Astrocyte of the hippocampus (primary cell): ENCODE measurements at regions not wholly inside any gene's neighbourhood (a gene's known extent, or its start where the extent isn't known, plus 50 kb on each side); places are given as distances from the start of the nearest gene placed in this dataset.
A peak's percentile ranks its signal among the peaks of the same experiment; 100 is the strongest.
"Not testable (repeated sequence)": the region's sequence is repeated elsewhere in the genome, so short reads cannot be mapped to it uniquely, and the experiment has no call there.

Experiments used
- DNase-seq: peaks from one replicate; pipeline ENCODE4 v3.0.0; 2011; ENCODE audit warnings: low read depth, low spot score

DNA sequence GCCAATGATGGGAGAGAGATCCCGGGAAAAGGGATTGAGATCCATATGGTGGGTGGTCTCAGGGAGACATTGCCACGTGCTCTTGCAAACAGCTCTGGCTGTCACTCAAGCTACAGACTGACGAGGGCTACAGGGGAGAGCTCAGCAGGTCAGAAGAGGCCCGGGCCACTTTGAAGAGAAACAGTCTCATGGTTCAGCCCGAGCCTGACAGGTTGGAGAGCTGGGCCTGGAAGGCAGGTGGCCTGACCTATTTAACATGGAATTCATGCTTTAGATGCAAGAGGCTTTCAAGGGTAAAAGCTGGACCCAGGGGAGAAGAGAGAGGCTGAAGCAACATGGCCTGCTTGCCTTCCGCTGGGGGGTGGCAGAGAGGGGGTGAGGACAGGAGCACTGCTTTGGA is 81.0 kb upstream of the BRD7 start:
- DNase-seq = no peak

DNA sequence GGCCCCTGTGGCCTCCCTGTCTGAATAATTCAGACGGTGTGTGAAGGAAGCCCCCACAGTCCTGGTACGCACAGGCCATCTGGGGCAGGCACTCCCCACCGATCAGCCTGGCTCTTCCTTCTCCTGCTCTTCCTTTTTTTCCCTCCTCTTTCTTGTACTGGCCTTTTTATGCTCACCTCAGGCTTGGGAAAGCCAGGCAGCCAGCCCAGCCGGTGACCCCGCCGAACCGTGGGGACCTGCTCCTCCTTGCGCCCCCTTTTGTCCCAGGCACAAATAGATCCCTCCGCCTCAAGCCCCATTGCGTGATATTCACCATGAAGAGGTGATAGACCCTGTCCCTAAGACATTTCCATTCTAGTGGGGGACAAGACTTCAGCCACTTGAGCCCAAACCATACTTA is 80.2 kb upstream of the BRD7 start:
- no peak for DNase-seq

DNA sequence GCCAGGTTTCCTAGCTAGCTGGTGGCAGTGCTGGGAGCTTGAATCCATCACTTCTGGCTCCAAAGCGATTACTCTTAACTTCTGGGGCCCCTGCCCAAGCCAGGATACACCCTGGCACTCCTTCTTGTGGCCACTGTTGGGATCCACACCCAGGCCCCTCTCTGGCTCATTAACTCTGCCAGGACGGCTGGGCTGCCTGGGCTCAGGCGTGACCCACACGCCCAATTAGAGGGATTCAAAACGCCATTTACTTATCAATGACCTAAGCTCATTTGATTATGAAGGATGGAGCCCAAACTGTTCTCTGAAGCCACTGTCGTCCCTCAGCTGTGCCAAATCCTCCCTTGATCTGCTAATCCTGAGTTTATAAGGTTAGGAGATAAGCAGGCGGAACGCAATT is 79.7 kb upstream of the BRD7 start:
- no peak for DNase-seq

- not testable (repeated sequence) for DNase-seq
Measured at GRCh38 chr16:50447386-50447785, 78.6 kb upstream of the BRD7 start.

DNA sequence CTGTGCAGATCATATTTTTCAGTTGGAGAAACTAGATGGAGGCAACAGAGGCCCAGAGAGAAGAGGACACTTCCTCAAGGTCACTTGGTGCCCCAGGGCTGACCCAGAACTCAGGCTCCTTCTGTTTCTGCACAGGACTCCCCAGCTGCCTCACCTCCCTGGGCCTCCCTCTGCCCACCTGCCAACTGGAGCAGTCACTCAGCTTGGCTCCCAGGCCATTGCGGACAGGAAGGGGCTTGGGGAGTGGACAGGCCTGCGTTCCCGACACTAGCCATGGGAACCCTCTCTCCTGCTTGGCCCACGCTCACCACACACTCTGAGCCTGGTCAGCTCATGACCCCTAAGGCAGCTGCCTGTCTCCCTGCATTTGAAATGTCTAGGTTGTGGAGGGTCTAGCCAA is 78.1 kb upstream of the BRD7 start:
- no peak for DNase-seq

DNA sequence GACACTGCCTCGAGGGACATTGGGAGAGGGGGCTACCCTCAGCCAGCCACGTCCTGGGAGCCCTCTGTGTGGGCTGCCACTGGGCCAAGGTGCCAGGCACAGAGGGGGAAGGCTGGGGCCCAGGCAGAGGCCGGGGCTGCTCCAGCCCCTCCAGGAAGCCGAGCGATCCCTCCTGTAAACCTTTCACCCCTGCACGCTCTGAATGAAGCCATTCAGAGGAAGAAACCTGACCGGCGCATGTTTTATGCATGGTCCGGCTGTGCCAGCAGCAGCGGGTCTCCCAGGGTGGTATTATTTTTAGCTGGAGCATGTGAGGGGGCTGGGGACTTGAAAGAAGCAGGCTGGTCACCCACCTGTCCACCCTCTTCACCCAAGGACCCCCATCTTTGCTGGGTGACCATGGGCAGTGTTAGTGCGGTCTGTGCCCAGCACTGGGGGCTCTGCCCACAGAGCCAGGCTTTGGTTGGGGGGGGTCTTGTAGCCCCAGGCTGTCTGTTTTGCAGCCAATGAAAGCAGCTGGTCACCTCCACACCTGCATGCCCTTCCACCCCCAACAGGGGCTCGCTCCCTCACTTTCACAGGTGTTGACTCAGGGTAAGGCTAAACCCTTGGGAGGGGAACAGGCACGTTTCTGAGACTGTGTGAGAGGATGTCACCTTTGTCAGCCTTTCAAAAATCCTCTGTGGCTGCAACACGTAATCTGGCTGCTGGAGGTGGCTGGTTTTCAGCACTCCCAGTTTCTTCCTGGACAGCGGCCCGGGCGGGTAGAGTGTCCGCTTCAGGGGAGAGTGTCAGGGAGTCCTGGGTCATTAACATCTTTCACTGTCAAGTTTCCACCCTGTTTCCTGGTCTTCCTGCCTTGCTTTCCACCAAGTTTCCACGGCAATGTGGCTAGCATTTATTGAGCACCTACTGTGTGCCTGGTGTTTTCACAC is 77.1 kb upstream of the BRD7 start:
- no peak for DNase-seq

DNA sequence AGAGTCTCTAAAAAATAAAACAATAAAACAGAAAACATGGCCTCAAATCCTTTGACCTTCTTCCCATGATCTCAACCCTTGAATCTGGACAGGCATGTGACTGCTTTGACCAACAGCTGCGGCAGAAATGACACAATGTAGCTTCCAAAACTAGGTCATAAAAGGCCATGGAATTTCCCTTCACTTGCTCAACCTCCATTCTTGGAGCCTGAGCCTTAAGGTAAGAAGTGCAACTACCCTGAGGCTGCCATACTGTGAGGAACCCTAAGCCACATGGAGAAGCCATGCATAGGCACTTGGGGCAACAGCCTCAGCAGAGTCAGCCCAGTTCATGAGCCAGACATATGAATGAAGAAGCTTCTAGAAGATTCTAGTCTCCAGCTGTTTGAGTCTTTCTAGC is 75.7 kb upstream of the BRD7 start:
- no peak for DNase-seq

- DNase-seq = no peak
Measured at GRCh38 chr16:50442221-50442620, 73.4 kb upstream of the BRD7 start.

DNA sequence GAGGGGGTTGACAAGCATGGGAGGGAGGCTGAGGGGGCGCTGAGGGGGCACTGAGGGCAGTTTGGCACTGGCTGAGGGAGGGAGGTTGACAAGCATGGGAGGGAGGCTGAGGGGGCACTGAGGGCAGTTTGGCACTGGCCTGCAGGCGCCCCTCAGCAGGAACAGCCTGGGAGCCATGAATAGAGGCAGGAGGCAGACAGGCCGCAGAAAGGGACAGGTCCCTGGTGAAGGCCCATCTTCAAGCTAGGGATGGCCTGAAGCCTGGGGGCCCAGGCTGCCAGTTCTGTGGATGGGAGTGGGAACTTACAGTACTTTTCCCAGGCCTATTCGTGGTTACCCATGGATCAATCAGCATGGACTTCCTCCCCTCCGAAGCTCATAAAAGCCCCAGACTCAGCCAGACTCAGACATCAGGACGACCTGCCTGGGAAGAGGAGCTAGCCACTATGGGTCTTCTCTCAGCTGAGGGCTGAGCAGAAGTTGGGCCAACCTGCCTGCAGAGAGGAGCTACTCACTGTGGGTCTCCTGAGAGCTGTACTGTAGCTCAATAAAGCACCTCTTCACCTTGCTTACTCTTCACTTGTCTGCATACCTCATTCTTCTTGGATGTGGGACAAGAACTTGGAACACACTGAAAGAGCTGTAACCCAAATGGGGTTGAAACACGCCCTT is 72.8 kb upstream of the BRD7 start:
- DNase-seq = no peak

DNA sequence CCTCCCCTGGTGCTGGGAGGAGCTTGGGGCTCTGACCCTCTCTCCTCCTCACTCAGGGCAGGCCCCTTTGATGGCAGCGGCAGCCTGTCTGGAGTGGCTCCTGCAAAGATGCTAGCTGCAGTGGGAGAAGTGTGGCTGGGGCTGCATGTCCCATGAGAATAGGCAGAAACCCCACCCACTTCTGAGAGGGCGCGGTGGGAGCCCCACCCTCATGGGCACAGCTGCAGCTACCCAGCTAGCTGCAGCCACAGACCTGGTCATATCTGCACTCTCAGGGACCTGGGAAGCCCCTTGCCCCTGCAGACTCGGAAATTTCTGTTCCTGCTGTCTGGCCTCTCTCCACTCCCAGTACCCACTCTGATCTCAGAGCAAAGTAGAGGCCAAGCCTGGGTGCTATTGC is 72.2 kb upstream of the BRD7 start:
- DNase-seq = no peak

- no peak for DNase-seq
Measured at GRCh38 chr16:50440531-50440930, 71.7 kb upstream of the BRD7 start.

DNA sequence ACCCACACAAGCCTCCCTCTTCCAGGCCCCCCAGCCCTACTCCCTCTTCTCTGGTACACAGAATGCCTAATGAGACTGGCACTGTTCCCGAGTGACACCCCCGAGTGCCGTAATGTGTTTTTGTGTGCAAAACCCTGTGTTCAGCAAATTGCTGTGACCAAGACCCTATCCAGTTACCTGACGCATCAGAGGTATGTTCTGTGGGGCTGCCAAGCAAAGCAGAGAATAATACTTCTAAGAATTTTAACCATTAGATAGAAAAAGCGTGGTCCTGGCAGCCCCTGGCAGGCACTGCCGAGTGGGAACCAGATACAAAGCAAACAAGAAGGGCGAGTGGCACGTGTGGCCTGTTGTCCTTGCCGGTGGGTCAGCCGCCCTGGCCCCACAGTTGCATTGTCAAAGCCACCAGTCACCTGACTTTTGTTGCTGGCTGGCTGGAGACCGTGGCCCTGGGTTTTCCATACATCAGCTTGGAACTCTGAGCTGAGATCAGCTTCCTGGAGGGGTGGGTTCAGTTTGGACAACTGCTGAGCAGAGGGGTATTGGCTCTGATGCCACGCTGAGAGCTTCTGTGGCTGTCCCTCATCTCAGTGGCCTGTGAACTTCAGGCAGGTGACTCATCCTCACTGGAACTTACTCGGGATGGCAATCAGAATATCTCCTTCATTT is 69.1 kb upstream of the BRD7 start:
- DNase-seq = peak; percentile 37

- no peak for DNase-seq
Measured at GRCh38 chr16:50436271-50436670, 67.5 kb upstream of the BRD7 start.

DNA sequence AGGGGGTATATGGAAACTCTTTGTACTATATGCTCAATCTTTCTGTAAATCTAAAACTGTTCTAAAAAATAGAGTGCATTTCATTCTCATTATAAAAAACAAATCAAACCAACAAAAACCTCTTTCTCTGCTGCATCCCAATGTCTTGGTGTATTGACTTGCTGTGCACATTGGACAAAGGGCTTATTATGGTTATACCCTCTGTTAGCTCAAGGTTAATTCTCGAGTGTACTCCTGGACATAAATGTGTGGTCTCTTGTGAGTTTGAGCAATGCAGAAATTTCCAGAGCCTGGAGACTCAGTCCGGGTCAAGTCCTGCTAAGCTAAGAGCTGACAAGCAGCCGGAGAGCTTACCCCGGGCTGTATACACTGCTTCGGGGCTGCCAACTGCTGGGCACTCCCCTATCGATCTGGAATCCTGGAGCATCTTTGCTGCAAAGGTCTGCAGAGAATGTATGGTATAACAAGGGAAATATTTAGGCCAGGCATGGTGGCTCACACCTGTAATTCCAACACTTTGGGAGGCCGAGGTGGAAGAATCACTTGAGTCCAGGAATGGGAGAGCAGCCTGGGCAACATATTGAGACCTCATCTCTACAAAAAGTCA is 66.2 kb upstream of the BRD7 start:
- no peak for DNase-seq

DNA sequence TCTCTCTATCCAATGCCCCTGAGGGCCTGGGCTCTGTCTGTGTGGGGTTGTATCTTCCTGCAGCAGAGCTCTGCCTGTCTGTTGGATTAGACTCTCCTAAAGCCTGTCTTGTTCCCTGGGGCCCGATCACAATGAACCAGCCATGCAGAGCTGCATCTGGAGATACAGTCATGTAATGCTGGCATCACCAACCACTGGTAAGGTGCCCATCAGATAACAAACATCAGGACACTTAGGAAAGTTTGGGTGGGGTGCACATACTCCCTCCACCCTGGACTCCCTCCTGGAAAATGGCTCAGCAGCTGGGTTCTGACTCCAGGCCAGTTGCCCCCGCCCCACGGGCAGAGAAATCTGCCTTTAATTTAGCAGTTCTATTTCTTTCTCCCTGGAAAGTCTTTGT is 61.3 kb upstream of the BRD7 start:
- DNase-seq = no peak

- DNase-seq = no peak
Measured at GRCh38 chr16:50428742-50429141, 60.0 kb upstream of the BRD7 start.

DNA sequence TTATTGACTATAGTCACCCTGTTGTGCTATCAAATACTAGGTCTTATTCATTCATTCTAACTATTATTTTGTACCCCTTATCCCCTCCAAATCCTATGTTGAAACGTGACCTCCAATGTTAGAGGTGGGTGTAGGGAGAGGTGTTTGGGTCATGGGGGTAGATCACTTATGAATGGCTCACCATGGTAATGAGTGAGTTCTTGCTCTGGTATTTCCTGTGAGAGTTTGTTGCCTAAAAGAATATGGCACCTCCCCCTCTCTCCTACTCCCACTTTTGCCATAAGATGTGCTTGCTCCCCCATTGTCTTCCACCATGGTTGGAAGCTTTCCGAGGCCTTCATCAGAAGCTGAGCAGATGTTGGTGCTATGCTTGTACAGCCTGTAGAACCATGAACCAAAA is 59.3 kb upstream of the BRD7 start:
- no peak for DNase-seq

DNA sequence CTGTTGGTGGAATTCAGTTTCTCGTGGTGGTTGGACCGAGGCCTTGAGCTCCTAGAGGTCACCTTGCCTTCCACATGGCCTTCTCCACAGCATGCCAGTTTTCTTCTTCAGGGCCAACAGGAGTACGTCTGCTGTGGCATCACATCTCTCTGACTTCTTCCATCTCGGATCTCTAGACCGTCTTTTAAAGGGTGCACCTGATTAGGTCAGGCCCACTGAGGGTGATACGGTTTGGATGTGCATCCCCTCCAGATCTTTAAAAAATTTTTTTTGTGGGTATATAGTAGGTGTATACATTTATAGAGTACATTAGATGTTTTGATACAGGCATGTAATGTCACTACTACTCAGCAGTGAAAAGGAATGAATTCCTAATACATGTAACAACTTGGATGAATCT is 58.3 kb upstream of the BRD7 start:
- no peak for DNase-seq

- DNase-seq = no peak
Measured at GRCh38 chr16:50425648-50426047, 56.9 kb upstream of the BRD7 start.

- DNase-seq = no peak
Measured at GRCh38 chr16:50425044-50425443, 56.3 kb upstream of the BRD7 start.

DNA sequence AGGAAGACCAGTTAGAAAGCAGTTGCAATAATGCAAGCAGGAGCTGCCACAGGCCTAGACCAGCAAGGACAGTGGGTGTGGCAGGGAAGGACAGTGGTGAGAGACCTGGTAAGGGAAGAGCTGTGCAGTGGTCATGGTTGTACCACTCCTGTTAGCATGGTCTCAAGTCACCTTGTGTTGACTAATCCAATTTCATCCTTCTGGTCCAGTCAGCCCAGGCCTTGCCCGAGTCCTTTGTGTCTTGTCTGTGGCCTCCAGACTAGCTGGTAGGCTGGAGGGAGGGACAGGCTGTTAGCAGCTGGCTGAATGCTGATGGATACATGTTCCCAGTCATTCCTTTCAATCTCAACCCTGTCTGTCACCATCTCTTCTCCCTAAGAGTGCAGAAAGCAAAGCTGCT is 54.1 kb upstream of the BRD7 start:
- no peak for DNase-seq

GRCh38 chr16:50419116-50419515 is 50.3 kb upstream of the BRD7 start:
- DNase-seq = no peak
